ENCODE measurements at regions not wholly inside any gene's neighbourhood (a gene's known extent, or its start where the extent isn't known, plus 50 kb on each side); places are given as distances from the start of the nearest gene placed in this dataset.

DNA sequence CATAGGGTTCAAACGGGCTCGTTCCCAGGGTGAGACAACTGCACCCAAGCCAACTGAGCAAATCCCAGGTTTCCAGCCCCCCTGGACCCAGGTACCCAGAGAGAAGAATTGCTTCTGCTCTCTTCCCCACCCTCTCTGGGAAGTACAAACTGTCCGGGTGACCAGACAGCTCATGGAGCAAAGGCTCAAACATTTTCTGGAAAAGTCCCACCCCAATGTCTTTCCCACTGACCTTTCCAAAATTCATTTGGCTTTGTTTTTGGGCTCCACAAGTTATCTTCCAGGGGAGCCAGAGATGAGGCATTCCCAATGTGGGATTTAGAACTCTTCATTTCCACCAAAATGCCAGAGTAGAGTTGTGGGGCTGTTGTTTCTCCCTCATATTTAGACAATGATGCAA is 58.6 kb downstream of the PABIR2 start:
- Histone ChIP-seq H4K20me1 (replicated peaks; ENCODE audit: control insufficient read depth, extremely low read depth, insufficient read depth, low read length) (no peaks in the 10 kb centered on the region), H3K4me3 (replicated peaks in 1 of 3; ENCODE audit: insufficient read depth in 1 of 3, low read depth in 1 of 3, low read length in 3 of 3) (no peak overlapping the region), H3K27me3 (ENCODE audit: control insufficient read depth in 2 of 2, insufficient read depth in 2 of 2, low read length in 2 of 2) (no peaks in the 10 kb centered on the region), H3K4me2 (ENCODE audit: insufficient read depth, low read length) (no peak overlapping the region), H3K9ac (replicated peaks; ENCODE audit: extremely low read depth, insufficient read depth, low read length) (no peak overlapping the region), H3K9me3 (replicated peaks; ENCODE audit: control insufficient read depth, insufficient read depth, low read length) (no peaks in the 10 kb centered on the region), H3K79me2 (ENCODE audit: control insufficient read depth, insufficient read depth, low read length) (no peaks in the 10 kb centered on the region), H3K9me1 (replicated peaks; ENCODE audit: control insufficient read depth, extremely low read depth, insufficient read depth, low read length) (no peaks in the 10 kb centered on the region), H3K27ac (ENCODE audit: insufficient read depth, low read depth, low read length) (no peak overlapping the region), H3K4me1 (ENCODE audit: control insufficient read depth, extremely low read depth, insufficient read depth, low read length) (peaks cover 22% of the 10 kb centered on the region), H3K36me3 (ENCODE audit: control insufficient read depth in 2 of 2, extremely low read depth in 1 of 2, insufficient read depth in 2 of 2, low read length in 2 of 2) (no peaks in the 10 kb centered on the region), H2AFZ (ENCODE audit: low read depth, low read length) (no peak overlapping the region)
- ChIA-PET POLR2A (no interaction called here), CTCF (interaction anchor here (1.1 kb wide), 1 partner anchor 11 kb away, joined by 3 read pairs; no protein-coding TSS in a partner anchor)
- BruUV-seq (replicated peaks): no TSS peak
- TF ChIP-seq GATA2 (IDR thresholded peaks at IDR 0.05; ENCODE audit: insufficient read depth, insufficient read length, low read depth, low read length) (no peak), EZH2 (IDR thresholded peaks at IDR 0.05; ENCODE audit: borderline replicate concordance, low read depth, low read length, severe bottlenecking) (no peak), MYC (IDR thresholded peaks at IDR 0.05; ENCODE audit: low read depth, low read length) (no peak), POLR2A (IDR thresholded peaks at IDR 0.05; ENCODE audit: low read depth, low read length) (no peak), JUN (IDR thresholded peaks at IDR 0.05; ENCODE audit: borderline replicate concordance, insufficient read depth, insufficient read length, low read depth) (no peak), POLR2AphosphoS5 (IDR thresholded peaks at IDR 0.05; ENCODE audit: insufficient read depth, low read depth, low read length) (no peak), FOS (IDR thresholded peaks at IDR 0.05; ENCODE audit: borderline replicate concordance, insufficient read depth, low read length) (no peak)
- TF ChIP-seq, protein P1, sequence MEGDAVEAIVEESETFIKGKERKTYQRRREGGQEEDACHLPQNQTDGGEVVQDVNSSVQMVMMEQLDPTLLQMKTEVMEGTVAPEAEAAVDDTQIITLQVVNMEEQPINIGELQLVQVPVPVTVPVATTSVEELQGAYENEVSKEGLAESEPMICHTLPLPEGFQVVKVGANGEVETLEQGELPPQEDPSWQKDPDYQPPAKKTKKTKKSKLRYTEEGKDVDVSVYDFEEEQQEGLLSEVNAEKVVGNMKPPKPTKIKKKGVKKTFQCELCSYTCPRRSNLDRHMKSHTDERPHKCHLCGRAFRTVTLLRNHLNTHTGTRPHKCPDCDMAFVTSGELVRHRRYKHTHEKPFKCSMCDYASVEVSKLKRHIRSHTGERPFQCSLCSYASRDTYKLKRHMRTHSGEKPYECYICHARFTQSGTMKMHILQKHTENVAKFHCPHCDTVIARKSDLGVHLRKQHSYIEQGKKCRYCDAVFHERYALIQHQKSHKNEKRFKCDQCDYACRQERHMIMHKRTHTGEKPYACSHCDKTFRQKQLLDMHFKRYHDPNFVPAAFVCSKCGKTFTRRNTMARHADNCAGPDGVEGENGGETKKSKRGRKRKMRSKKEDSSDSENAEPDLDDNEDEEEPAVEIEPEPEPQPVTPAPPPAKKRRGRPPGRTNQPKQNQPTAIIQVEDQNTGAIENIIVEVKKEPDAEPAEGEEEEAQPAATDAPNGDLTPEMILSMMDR (IDR thresholded peaks at IDR 0.05; ENCODE audit: extremely low read depth in 1 of 2, insufficient read depth in 1 of 2, low read depth in 1 of 2, low read length in 2 of 2): no peak
- TF ChIP-seq, protein P2, sequence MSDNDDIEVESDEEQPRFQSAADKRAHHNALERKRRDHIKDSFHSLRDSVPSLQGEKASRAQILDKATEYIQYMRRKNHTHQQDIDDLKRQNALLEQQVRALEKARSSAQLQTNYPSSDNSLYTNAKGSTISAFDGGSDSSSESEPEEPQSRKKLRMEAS (IDR thresholded peaks at IDR 0.05; ENCODE audit: insufficient read depth, insufficient read length): no peak
- intact Hi-C loops (cut with micrococcal nuclease) (no loop called here), dilution Hi-C loops (cut with MboI; ENCODE audit: extremely low pct_ligation_motif_present, low sequenced_read_pairs) (no loop called here)
- peak; percentile 46 for FAIRE-seq
- DNase-seq (ENCODE audit: low read depth, low spot score): no peak
